Superior temporal gyrus (tissue), 1 donor: ENCODE measurements at regions not wholly inside any gene's neighbourhood (a gene's known extent, or its start where the extent isn't known, plus 50 kb on each side); places are given as distances from the start of the nearest gene placed in this dataset.
"Not testable (repeated sequence)": the region's sequence is repeated elsewhere in the genome, so short reads cannot be mapped to it uniquely, and the experiment has no call there.

Experiments used
- DNase-seq: peaks from one replicate; pipeline ENCODE4 v3.0.0-alpha.2; 2016; ENCODE audit errors: extremely low spot score

DNA sequence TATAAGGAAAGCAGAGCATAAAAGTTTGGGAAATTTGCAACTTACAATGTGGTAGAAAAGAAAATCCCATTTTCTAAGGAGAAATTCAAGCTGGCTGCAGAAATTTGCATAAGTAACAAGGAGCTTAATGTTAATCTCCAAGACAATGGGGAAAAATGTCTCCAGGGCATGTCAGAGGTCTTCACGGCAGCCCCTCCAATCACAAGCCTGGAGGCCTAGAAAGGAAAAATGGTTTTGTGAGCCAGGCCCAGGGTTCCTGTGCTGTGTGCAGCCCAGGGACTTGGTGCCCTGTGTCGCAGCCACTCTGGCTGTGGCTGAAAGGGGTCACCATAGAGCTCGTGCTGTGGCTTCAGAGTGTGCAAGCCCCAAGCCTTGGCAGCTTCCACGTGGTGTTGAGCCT is 403.3 kb upstream of the NOX3 start:
- not testable (repeated sequence) for DNase-seq

DNA sequence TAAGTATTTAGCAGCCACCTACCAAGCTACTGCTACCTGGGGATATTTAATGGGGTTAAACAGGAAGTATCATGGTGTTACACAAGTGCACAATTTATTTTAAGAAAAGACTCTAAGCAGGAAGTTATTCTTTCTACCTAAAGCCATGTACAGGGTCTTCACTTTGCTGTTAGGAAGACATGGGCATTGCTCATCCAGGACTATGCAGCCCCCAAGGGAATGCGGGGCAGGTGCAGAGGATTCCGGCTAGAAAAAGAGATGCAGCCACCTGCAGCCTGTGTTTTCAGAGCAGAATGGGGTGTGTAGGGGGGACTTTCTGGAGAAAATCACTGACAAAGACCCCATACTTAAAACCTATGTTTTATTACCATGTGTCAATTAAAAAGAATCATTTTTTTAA is 399.1 kb upstream of the NOX3 start:
- DNase-seq = no peak

DNA sequence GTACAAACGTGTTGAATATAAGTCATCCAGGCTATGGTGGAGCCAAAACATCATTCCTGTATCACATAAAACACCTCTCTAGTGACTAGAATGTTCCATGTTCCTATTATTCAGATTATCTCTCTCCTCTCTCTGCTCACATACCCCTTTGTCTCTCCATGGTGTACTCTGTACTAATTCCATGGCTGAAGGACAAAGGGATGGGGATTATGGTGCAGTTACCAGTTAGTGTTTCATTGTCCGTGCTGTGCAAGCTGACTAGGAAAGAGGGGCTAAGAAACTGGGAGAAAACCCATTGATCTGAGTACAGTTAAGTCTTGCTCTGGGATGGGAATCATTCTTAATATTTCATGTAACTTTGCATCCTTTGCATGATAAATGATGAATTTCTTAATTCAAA is 397.4 kb upstream of the NOX3 start:
- DNase-seq = no peak

DNA sequence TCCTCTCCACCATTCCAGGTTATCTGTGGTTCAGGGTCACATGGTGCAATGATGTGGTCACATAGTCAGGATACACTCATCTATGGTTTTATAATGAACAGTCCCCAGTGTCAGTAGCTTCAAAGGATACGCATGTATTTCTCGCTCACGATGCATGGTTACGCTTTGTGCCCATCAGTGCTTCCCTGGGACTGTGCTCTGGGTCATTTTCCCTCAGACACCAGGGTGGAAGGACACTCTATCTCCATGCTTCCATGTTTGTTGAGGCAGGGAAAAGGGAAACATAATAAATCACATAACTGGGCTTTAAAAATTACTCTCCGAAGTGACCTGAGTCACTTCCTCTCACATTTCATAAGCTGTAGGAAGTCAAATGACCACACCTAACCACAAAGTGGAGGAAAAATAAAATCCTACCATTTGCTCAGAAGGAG is 394.8 kb upstream of the NOX3 start:
- no peak for DNase-seq

DNA sequence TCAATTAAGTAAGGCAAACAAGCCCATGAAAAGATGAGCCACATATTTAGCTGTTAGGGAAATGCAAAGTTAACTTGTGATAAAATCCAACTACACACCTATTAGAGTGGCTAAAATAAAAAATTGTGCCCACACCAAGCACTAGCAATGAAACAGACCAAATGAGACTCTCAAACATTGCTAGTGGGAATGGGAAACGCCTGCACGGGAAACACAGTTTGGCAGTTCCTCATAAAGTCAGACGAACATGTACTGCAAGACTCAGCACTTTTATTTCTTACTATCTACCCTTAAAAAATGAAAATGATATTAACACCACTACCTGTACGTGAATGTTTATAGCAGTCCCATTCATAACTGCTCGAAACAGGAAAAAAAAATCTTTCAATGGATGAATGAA is 392.1 kb upstream of the NOX3 start:
- no peak for DNase-seq

DNA sequence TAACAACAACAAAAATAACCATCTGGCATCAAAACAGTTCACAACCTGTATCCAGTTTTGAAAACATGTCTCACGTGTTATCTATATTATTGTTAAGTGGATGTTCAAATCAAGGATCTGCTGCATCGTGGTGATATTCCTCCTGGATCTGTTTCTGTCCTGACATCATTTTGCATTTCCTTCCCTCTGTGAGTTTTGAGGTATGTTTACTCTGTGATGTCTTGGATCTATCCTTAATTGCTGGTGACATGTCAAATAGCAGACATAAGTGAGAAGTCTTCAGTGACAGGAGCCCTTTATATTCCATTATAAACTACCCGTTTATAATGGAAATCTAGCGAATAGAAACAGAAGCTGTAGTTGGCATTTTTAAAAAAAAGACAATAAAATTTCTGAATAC is 381.8 kb upstream of the NOX3 start:
- DNase-seq = no peak

DNA sequence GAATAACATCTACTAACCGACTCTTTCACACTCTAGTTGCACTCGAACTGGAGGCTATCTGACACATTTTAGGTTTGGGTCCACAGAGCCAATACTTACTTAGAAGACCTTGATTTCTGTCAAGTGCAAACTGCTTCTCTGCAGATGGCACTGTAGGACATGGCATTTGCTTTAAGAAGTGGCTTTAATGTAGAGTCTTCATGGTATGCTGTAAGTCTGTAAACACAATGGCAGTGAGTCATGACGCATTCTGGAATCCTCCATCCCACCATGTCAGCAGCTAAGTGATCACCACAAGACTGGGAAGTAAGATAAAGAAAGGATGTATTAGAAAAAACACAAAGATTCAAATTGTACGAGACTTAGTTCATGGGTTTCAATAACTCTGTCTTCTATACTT is 377.0 kb upstream of the NOX3 start:
- DNase-seq = no peak

DNA sequence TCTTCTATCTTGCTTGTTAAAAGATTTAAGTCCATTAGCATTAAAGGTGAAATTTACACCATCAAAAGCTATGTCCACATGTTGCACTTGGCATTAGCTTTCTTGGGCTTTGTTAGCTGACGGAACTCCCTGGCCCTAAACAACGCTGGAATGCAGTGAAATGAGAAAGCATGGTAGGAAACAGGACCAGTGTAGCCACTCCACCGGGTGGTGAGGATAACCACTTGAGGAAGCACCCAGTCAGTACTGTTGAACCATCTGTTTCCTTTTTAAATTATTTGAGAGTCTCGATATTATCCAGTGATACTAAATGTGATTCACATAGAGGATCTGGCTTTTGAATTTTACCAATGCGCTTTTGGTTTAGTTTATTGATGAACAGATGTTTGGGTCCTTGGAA is 374.9 kb upstream of the NOX3 start:
- no peak for DNase-seq

DNA sequence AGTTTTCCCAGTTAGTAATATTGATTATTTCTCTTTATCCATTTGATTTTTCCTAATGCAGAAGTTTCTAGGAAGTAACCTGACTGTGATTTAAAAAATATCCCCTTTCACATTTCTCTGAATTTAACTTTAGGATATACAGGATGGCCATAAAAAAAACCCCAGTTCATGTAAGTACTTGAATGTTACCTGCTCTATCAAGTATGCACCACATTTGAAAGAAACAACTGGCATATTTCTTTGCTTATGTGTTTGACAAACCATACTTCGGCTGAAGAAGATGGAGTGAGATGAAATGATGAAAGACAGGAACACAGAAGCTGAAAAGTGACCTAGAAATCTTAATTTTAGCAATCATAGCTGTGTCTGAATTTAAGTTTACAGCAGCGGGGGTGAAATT is 374.0 kb upstream of the NOX3 start:
- DNase-seq = no peak

DNA sequence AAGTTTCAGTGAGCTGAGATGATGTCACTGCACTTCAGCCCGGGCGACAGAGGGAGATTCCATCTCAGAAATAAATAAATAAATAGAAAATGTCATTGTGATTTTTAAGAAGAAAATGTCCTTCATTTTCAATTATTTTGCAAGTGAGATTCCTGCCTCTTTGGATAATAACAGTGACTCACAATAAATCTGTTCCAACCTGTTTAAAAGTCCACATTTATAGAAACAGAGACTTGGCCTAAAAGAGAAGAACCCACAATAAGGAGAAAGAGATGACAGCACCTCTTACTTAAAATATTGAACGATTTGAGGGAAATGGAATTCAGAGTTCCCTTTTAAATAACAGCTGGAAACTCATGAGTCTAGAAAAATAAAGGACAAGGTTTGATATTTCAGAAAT is 373.4 kb upstream of the NOX3 start:
- DNase-seq = no peak

DNA sequence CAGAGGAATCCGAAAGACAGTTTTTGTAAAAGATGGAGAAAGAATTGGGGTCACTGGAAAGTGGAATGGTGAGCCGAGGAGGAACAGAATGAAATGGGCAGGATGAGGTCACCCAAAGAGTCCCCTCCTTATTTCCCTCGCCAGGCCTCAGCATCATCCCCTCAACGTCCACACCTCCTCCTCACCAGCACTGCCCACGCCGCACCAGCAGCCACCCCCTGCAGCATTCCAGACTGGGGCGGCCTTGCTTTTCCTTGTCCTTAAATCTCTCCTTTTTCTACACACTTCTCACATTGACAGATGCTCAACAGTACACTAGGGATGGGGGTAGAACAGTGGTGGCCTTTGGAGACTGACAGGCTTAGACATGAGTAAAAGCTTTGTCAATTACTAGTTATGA is 363.1 kb upstream of the NOX3 start:
- no peak for DNase-seq

DNA sequence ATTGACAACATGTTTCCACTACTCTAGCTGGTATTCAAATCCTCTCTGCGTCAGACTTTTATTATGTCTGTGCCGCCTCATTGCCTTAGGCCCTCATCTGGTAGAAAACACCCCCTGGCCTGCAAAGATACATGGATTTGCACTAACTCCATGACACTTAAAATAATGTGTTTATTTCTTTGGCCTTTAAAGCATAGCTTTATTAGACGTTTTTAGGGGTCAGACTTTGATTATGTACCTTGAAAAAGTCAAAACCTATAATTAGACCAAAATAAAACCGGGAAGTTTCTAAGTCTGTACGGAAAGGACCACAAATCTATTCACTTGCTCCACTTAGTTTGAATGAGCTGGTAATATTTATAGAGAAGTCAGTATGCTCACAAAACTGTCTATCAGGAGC is 357.9 kb upstream of the NOX3 start:
- DNase-seq = no peak

DNA sequence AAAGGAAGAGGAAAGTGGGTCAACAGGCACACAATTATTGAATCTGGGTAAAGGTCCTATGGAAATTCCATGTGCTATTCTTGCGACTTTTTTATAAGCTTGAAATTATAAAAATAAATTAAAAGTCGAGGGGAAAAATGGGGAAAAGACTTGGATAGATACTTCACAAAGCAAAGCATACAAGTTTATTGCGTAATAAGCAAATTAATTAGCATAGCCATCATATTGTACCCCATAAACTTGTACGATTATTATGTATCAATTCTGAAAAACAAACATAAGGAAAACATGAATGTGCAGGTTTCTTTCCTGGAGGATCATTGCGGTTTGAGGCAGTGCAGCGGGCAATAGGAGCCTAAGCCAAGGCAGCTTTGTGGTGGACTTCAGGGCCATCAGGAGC is 351.6 kb upstream of the NOX3 start:
- no peak for DNase-seq

DNA sequence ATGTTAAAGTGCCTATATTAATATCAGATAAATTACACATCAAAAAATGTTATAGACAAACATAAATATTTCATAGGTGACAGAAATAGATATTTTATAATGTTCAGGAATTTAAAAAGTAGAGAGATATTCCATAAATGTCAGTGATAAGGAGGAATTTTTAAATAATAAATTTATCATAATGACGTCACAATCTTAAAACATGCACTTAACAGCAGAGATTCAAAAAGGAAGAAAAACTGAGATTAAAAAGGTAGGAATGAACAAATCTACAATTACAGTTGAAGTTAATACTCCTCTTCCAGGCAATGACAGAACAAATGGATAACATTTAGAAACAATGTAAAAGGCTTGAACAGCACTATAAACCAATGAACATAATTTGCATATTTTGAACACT is 345.4 kb upstream of the NOX3 start:
- DNase-seq = no peak

DNA sequence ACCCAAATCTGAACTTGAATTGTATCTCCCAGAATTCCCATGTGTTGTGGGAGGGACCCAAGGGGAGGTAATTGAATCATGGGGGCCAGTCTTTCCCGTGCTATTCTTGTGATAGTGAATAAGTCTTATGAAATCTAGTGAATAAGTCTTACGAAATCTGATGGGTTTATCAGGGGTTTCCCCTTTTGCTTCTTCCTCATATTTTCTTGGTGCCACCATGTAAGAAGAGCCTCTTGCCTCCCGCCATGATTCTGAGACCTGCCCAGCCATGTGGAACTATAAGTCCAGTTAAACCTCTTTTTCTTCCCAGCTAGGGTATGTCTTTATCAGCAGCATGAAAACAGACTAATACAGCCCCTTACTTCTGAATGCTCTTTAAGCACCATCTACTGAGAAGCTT is 343.2 kb upstream of the NOX3 start:
- DNase-seq = not testable (repeated sequence)

DNA sequence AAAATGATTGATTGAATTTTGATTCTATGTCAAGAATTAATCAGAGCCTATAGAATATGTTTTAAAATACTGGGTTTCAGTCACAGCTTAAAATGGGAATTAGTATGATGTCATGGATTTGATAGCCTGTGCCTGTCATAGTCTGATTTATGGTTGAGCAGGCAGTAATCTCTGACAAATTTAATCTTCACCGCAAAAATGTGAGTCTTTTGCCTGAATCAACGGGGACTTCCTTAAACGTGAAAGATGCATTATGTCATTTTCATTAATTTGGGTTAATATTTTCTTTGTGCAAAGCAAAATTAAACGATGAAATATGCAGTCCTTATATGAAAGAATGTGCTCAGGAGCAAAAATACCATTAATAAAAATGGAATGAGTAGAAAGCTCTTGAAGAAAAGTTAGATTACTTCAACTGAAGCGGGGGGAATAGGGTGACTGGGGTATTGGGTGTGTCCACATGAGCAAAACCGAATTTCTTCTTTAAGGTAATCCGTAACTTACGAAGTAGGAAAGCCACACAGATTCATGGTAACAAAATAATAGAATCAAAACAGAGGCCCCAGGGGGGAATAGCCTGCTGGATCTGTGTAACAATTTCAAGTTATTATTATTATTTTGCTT is 339.6 kb upstream of the NOX3 start:
- no peak for DNase-seq

DNA sequence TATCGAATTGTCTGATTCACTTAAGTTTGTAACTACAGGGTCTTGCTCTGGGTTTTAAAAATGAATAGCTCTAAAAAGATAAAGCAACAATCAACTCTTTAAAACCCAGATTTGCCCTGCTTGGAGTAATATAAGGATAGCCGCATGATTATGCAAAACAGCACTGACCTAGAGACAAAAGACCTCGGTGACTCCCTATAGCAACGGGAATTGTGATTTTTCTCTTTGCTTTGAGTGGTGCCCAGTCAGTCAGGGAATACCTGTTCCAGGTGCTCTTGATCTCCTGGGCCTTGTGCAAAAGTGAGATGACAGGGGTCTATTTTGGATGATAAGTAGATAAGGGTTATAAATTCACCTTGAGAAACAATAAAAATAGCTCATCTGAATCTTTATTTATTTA is 336.3 kb upstream of the NOX3 start:
- DNase-seq = no peak

DNA sequence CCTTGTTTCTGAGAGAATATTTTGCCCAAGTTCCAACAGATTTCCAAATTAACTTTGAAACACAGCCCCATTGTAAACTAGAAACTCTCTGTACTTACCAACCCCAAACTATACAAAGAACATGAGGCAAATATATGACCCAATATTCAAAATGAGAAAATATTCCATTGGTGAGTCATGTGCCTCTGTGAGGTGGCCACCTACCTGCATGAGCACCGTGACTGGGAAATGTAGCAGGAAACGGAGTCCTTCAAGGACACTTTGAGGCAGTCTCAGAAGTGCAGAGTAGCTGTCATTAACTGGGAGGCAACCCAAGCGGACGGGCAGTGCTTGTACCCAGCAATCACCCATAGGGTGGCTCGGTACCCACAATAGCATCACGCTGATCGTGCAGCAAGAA is 335.5 kb upstream of the NOX3 start:
- no peak for DNase-seq

DNA sequence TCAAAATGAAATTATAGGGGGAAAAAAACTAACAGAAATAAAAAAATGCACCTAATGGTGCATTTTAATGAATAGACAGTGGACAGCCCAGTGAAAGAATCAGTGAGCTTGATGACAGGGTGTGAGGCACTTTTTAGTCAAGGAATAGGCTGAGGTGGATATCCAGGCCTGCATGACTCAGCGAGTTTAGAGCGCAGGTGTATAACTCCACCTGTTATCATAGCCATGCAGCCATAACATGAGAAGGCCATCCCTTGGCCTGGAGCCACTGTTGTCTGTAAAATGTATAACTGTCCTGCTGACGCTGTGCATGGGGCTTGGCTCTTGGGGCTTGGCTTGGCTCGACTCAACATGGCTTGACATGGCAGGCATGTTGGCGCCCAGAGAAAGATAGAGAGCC is 331.5 kb upstream of the NOX3 start:
- DNase-seq = no peak

DNA sequence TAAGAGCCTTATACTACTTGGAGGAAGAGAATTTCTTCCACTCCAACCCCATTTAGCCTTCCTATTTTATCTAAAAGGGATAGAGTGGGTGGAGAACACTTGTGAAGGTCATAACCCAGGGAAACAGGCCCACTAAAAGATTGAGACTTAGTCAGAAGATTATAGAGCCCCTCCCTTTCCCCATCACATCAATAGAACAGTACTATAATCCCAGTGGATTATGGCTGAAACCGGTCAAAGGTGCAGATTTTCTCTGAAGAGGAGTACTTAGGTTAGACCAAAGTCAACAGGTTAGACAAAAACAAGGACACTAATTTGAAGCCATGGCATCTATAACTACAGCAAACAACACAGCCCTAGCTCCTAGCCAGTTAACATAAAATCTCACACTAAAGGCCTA is 330.9 kb upstream of the NOX3 start:
- DNase-seq = no peak

DNA sequence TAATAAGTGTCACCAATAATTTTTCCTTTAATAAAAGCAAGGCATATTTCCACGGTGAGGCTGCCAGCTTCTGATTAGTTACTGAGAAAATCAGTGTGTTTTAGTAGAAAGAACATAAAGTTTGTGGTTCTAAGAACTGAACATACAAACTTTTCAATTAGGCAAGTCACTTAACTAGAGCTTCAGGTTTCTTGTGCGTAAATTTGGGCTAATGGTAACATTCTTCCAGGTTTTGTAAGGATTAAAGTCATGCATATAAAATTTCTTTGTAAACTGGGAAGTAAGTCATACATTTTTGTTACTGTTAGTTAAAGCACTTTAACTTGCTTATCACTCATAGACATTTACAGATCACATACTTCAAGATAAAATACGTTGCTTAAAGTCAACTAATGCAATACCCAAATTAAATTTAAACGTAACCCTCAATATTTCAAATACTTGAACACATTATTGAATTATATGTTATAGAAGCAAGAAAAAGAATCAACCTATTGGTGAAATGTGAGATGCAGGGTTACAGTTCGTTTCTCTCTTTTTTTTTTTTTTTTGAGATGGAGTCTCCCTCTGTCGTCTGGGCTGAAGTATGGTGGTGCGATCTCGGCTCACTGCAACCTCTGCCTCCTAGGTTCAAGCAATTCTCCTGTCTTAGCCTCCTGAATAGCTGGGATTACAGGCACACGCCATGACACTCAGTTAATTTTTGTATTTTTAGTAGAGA is 327.3 kb upstream of the NOX3 start:
- no peak for DNase-seq

DNA sequence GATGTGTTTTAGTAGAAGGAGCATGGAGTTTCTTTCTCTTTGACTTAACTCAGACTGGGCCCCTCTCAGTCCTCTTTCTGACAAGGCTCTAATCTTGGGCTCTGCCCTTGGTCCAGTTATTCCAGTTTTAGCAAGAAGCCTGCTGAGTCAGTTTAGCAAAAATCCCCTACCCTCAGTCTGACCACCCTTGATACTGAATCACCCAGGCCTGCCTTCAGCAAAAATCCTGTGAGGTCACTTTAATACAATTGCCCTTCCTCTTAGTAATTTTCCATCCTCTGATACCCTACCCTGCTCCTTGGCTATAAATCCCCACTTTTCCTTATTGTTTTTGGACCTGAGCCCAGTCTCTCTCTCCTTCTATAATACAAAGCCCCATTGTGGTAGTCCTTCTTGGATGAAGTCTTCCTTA is 326.7 kb upstream of the NOX3 start:
- no peak for DNase-seq

DNA sequence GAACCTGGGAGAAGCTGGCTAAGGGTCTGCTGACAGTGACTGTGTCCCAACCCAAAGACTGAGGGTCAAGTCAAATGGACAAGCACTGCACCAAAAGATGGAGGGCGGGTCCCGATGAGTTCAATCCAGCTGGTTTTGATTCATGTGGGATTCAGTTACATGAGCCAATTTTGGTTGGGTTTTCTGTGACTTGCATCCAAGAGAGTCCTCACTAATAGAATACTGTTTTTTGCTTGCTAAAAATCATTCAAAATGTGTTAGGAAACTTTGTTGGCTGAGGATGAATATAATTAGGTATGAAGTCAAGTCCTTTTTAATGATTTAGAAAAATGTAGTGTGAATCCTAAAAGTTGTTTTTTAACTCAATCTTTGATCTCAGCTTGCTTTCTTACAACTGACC is 323.8 kb upstream of the NOX3 start:
- DNase-seq = no peak

DNA sequence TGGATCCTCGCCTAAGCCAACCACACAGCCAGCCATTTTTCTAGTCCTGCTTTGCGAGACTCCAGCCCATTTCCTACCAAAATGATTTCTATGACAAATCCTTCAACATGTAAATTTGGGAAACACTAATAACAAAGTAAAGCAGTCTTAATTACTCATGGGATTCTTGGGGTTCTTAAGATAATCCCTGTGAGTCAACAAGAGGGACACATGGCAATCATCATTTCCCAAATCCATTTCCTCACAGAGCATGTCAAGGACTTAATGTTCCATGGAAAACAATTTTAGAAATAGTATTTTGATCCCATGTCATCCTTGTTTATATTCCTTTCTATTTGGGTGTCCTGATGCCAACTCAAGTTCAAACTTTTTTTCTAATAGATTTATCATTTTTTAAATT is 322.7 kb upstream of the NOX3 start:
- DNase-seq = no peak
